ENCODE measurements at regions not wholly inside any gene's neighbourhood (a gene's known extent, or its start where the extent isn't known, plus 50 kb on each side); places are given as distances from the start of the nearest gene placed in this dataset.

GRCh38 chr5:143761663-143762062, 50.3 kb upstream of the HMHB1 start:
- no peak for TF ChIP-seq CTCF (IDR thresholded peaks at IDR 0.05; ENCODE audit: extremely low read depth, missing control alignments)
- DNase-seq (ENCODE audit: low spot score): no peak

GRCh38 chr5:143760755-143761154, 51.2 kb upstream of the HMHB1 start:
- no peak for DNase-seq (ENCODE audit: low spot score)
- no peak for TF ChIP-seq CTCF (IDR thresholded peaks at IDR 0.05; ENCODE audit: extremely low read depth, missing control alignments)

- TF ChIP-seq CTCF (IDR thresholded peaks at IDR 0.05; ENCODE audit: extremely low read depth, missing control alignments): no peak
- peak; percentile 9 for DNase-seq (ENCODE audit: low spot score)
Measured at GRCh38 chr5:143760131-143760505, 51.8 kb upstream of the HMHB1 start.

- no peak for TF ChIP-seq CTCF (IDR thresholded peaks at IDR 0.05; ENCODE audit: extremely low read depth, missing control alignments)
- no peak for DNase-seq (ENCODE audit: low spot score)
Measured at GRCh38 chr5:143759396-143760130, 52.4 kb upstream of the HMHB1 start.

GRCh38 chr5:143758750-143759149, 53.2 kb upstream of the HMHB1 start:
- DNase-seq (ENCODE audit: low spot score): peak; percentile 45
- TF ChIP-seq CTCF (IDR thresholded peaks at IDR 0.05; ENCODE audit: extremely low read depth, missing control alignments): no peak

- no peak for TF ChIP-seq CTCF (IDR thresholded peaks at IDR 0.05; ENCODE audit: extremely low read depth, missing control alignments)
- no peak for DNase-seq (ENCODE audit: low spot score)
Measured at GRCh38 chr5:143758015-143758414, 53.9 kb upstream of the HMHB1 start.

- DNase-seq (ENCODE audit: low spot score): no peak
Measured at GRCh38 chr5:143757116-143757515, 54.8 kb upstream of the HMHB1 start.

More at GRCh38 chr5:143757116-143757515, 54.8 kb upstream of the HMHB1 start:
- no peak for TF ChIP-seq CTCF (IDR thresholded peaks at IDR 0.05; ENCODE audit: extremely low read depth, missing control alignments)

Data from GM20000 (cell line).